Astrocyte (in vitro differentiated cells and primary cell): ENCODE measurements at regions not wholly inside any gene's neighbourhood (a gene's known extent, or its start where the extent isn't known, plus 50 kb on each side); places are given as distances from the start of the nearest gene placed in this dataset.
A peak's percentile ranks its signal among the peaks of the same experiment; 100 is the strongest.
"Not testable (repeated sequence)": the region's sequence is repeated elsewhere in the genome, so short reads cannot be mapped to it uniquely, and the experiment has no call there.

ENCODE experiments used
- DNase-seq: peaks from one replicate; pipeline ENCODE4 v3.0.0-alpha.2; 2010; ENCODE audit warnings: low read depth
- FAIRE-seq: peaks from 2 replicates; lab custom pipeline; 2011; peaks lifted over from hg19 to GRCh38; lab: Jason Lieb, UNC
- H2AFZ ChIP-seq: 2 replicates; pipeline ENCODE4 v1.6.0; 2012; ENCODE audit warnings: low read depth, low read length, inconsistent platforms
- H3K27ac ChIP-seq: 2 replicates; pipeline ENCODE4 v1.5.1; 2011; ENCODE audit warnings: low read depth, low read length, inconsistent platforms
- H3K27me3 ChIP-seq: 2 replicates; pipeline ENCODE4 v1.6.0; 2011; ENCODE audit warnings: low read length, inconsistent platforms; ENCODE audit not compliant: insufficient read depth
- H3K36me3 ChIP-seq: 2 replicates; pipeline ENCODE4 v1.5.1; 2011; ENCODE audit warnings: low read length, inconsistent platforms; ENCODE audit not compliant: insufficient read depth
- H3K4me1 ChIP-seq: 2 replicates; pipeline ENCODE4 v1.5.1; 2011; ENCODE audit warnings: low read length, inconsistent platforms; ENCODE audit not compliant: insufficient read depth
- H3K4me2 ChIP-seq: 2 replicates; pipeline ENCODE4 v1.6.0; 2012; ENCODE audit warnings: low read length, inconsistent platforms
- H3K4me3 ChIP-seq: 2 replicates; pipeline ENCODE4 v1.5.1; 2011; ENCODE audit warnings: low read depth, mild to moderate bottlenecking, low read length, inconsistent platforms; ENCODE audit not compliant: insufficient read depth
- H3K79me2 ChIP-seq: 2 replicates; pipeline ENCODE4 v1.6.0; 2012; ENCODE audit warnings: mild to moderate bottlenecking, low read length, inconsistent platforms; ENCODE audit not compliant: insufficient read depth
- H3K9ac ChIP-seq: 2 replicates; pipeline ENCODE4 v1.6.0; 2012; ENCODE audit warnings: mild to moderate bottlenecking, low read length, inconsistent platforms
- H3K9me3 ChIP-seq: 2 replicates; pipeline ENCODE4 v1.5.1; 2012; ENCODE audit warnings: low read depth, mild to moderate bottlenecking, low read length, inconsistent platforms; ENCODE audit not compliant: insufficient read depth
- H4K20me1 ChIP-seq: 2 replicates; pipeline ENCODE4 v1.6.0; 2012; ENCODE audit warnings: low read length, inconsistent platforms; ENCODE audit not compliant: insufficient read depth
- H3K27ac Mint-ChIP-seq: one replicate; pipeline ENCODE4 v1.8.0; 2021; ENCODE audit warnings: mild to moderate bottlenecking, mixed read lengths; ENCODE audit not compliant: unreplicated experiment
- H3K27me3 Mint-ChIP-seq: one replicate; pipeline ENCODE4 v1.8.0; 2021; ENCODE audit warnings: low read depth, mixed read lengths; ENCODE audit not compliant: unreplicated experiment
- H3K36me3 Mint-ChIP-seq: one replicate; pipeline ENCODE4 v1.8.0; 2021; ENCODE audit warnings: low read depth, mixed read lengths; ENCODE audit not compliant: unreplicated experiment
- H3K4me1 Mint-ChIP-seq: one replicate; pipeline ENCODE4 v1.8.0; 2021; ENCODE audit warnings: low read depth, mixed read lengths; ENCODE audit not compliant: unreplicated experiment
- H3K4me3 Mint-ChIP-seq: one replicate; pipeline ENCODE4 v1.8.0; 2021; ENCODE audit warnings: mild to moderate bottlenecking, moderate library complexity, mixed read lengths; ENCODE audit not compliant: unreplicated experiment
- H3K9me3 Mint-ChIP-seq: one replicate; pipeline ENCODE4 v1.8.0; 2021; ENCODE audit warnings: mild to moderate bottlenecking, mixed read lengths; ENCODE audit not compliant: unreplicated experiment
- CTCF ChIP-seq: IDR thresholded peaks from 2 replicates; pipeline ENCODE4 v1.5.1; 2011; ENCODE audit warnings: low read depth, mild to moderate bottlenecking, inconsistent platforms, low read length, moderate library complexity; ENCODE audit not compliant: insufficient read depth
- EZH2 ChIP-seq: IDR thresholded peaks from 2 replicates; pipeline ENCODE4 v1.6.1; 2012; ENCODE audit warnings: mild to moderate bottlenecking, low read length, inconsistent platforms; ENCODE audit not compliant: insufficient read depth

GRCh38 chr14:47919997-47920396 is 244.6 kb upstream of the MDGA2 start:
- DNase-seq (no peak), FAIRE-seq (no peak)
- no peaks in the 10 kb centered on the region for H3K36me3 Mint-ChIP-seq
- Histone ChIP-seq H3K36me3 (no peaks in the 10 kb centered on the region), H3K4me3 (no peak overlapping the region), H3K27ac (no peak overlapping the region), H2AFZ (no peak overlapping the region), H3K27me3 (no peaks in the 10 kb centered on the region), H3K4me2 (no peak overlapping the region), H3K9me3 (no peaks in the 10 kb centered on the region), H3K79me2 (no peaks in the 10 kb centered on the region), H4K20me1 (no peaks in the 10 kb centered on the region), H3K9ac (no peak overlapping the region), H3K4me1 (no peaks in the 10 kb centered on the region)
- H3K4me3 Mint-ChIP-seq, result no peak overlapping the region
- H3K4me1 Mint-ChIP-seq, result no peaks in the 10 kb centered on the region
- TF ChIP-seq CTCF, result no peak
- TF ChIP-seq EZH2, result no peak
- peaks cover 3% of the 10 kb centered on the region for H3K9me3 Mint-ChIP-seq
- no peak overlapping the region for H3K27ac Mint-ChIP-seq
- no peaks in the 10 kb centered on the region for H3K27me3 Mint-ChIP-seq

GRCh38 chr14:47919334-47919846 is 244.0 kb upstream of the MDGA2 start:
- H3K4me1 ChIP-seq, result no peaks in the 10 kb centered on the region
- H2AFZ ChIP-seq, result no peak overlapping the region
- no peak overlapping the region for H3K4me2 ChIP-seq
- H3K27ac ChIP-seq, result no peak overlapping the region
- no peak overlapping the region for H3K4me3 ChIP-seq
- no peaks in the 10 kb centered on the region for H3K4me1 Mint-ChIP-seq
- H3K9me3 Mint-ChIP-seq, result no peaks in the 10 kb centered on the region
- TF ChIP-seq CTCF (no peak), EZH2 (no peak)
- H3K36me3 Mint-ChIP-seq, result no peaks in the 10 kb centered on the region
- no peaks in the 10 kb centered on the region for H3K27me3 ChIP-seq
- H3K36me3 ChIP-seq, result no peaks in the 10 kb centered on the region
- FAIRE-seq (no peak), DNase-seq (no peak)
- H3K27me3 Mint-ChIP-seq, result no peaks in the 10 kb centered on the region
- no peak overlapping the region for H3K4me3 Mint-ChIP-seq
- no peaks in the 10 kb centered on the region for H3K79me2 ChIP-seq
- no peaks in the 10 kb centered on the region for H4K20me1 ChIP-seq
- H3K27ac Mint-ChIP-seq, result no peak overlapping the region
- H3K9me3 ChIP-seq, result no peaks in the 10 kb centered on the region
- H3K9ac ChIP-seq, result no peak overlapping the region

- H3K9me3 Mint-ChIP-seq, result no peaks in the 10 kb centered on the region
- H3K27me3 ChIP-seq, result no peaks in the 10 kb centered on the region
- H4K20me1 ChIP-seq, result no peaks in the 10 kb centered on the region
- H3K4me3 ChIP-seq, result no peak overlapping the region
- no peaks in the 10 kb centered on the region for H3K4me1 ChIP-seq
- H3K36me3 ChIP-seq, result no peaks in the 10 kb centered on the region
- no peak overlapping the region for H3K9ac ChIP-seq
- no peak overlapping the region for H3K27ac Mint-ChIP-seq
- peak; percentile 57 for TF ChIP-seq CTCF
- TF ChIP-seq EZH2, result no peak
- H3K27me3 Mint-ChIP-seq, result no peaks in the 10 kb centered on the region
- H3K4me3 Mint-ChIP-seq, result no peak overlapping the region
- H3K27ac ChIP-seq, result no peak overlapping the region
- FAIRE-seq (no peak), DNase-seq (peak; percentile 2)
- no peaks in the 10 kb centered on the region for H3K4me1 Mint-ChIP-seq
- no peaks in the 10 kb centered on the region for H3K36me3 Mint-ChIP-seq
- no peak overlapping the region for H3K4me2 ChIP-seq
- H3K9me3 ChIP-seq, result no peaks in the 10 kb centered on the region
- no peak overlapping the region for H2AFZ ChIP-seq
- H3K79me2 ChIP-seq, result no peaks in the 10 kb centered on the region
These were observed 242.0 kb upstream of the MDGA2 start for GRCh38 chr14:47917344-47917954.

- not testable (repeated sequence) for H3K4me1 Mint-ChIP-seq, H3K4me2 ChIP-seq, H3K9ac ChIP-seq, H2AFZ ChIP-seq, H4K20me1 ChIP-seq, H3K9me3 Mint-ChIP-seq, H3K4me3 ChIP-seq, H3K36me3 ChIP-seq, H3K27me3 Mint-ChIP-seq, H3K27me3 ChIP-seq, FAIRE-seq, H3K36me3 Mint-ChIP-seq, DNase-seq, H3K9me3 ChIP-seq, H3K79me2 ChIP-seq, H3K27ac ChIP-seq, H3K27ac Mint-ChIP-seq, H3K4me1 ChIP-seq
- H3K4me3 Mint-ChIP-seq, result peak overlapping the region; percentile 71
These were observed 225.7 kb upstream of the MDGA2 start for GRCh38 chr14:47901141-47901540.
